Natural killer cell treated with Interleukin-12 subunit alpha and Interleukin-12 subunit beta and Interleukin-15 and Interleukin-18, amount 100 ng/mL, for 72 hours (primary cell): ENCODE measurements at regions not wholly inside any gene's neighbourhood (a gene's known extent, or its start where the extent isn't known, plus 50 kb on each side); places are given as distances from the start of the nearest gene placed in this dataset.
A peak's percentile ranks its signal among the peaks of the same experiment; 100 is the strongest.

Experiments
- ATAC-seq, 2 donors: fragments of 150-1000 bp; cut with Tn5 transposase in 1 of 2; sonication (Bioruptor Pico), chemical (Tn5 transposase) in 1 of 2; 2 replicates each; pipeline ENCODE4 v1.10.0; 2021
- DNase-seq: peaks from one replicate; pipeline ENCODE4 v3.0.0; 2022; ENCODE audit warnings: low spot score
- H3K27ac Mint-ChIP-seq, 2 donors: 1 replicate in 1 of 2; 2 replicates in 1 of 2; pipeline ENCODE4 v1.8.0; 2022; ENCODE audit warnings: mixed read lengths in 2 of 2, mild to moderate bottlenecking in 1 of 2, moderate library complexity in 1 of 2
- H3K27me3 Mint-ChIP-seq, 2 donors: 1 replicate in 1 of 2; 2 replicates in 1 of 2; pipeline ENCODE4 v1.8.0; 2022; ENCODE audit warnings: mixed read lengths in 2 of 2
- H3K36me3 Mint-ChIP-seq: one replicate; pipeline ENCODE4 v1.8.0; 2022; ENCODE audit warnings: mixed read lengths
- H3K4me1 Mint-ChIP-seq, 2 donors: 1 replicate in 1 of 2; 2 replicates in 1 of 2; pipeline ENCODE4 v1.8.0; 2022; ENCODE audit warnings: low read depth in 2 of 2, mixed read lengths in 2 of 2, mild to moderate bottlenecking in 1 of 2
- H3K4me3 Mint-ChIP-seq: one replicate; pipeline ENCODE4 v1.8.0; 2022; ENCODE audit warnings: mixed read lengths
- H3K9me3 Mint-ChIP-seq: 2 replicates; pipeline ENCODE4 v1.8.0; 2022; ENCODE audit warnings: mixed read lengths

DNA sequence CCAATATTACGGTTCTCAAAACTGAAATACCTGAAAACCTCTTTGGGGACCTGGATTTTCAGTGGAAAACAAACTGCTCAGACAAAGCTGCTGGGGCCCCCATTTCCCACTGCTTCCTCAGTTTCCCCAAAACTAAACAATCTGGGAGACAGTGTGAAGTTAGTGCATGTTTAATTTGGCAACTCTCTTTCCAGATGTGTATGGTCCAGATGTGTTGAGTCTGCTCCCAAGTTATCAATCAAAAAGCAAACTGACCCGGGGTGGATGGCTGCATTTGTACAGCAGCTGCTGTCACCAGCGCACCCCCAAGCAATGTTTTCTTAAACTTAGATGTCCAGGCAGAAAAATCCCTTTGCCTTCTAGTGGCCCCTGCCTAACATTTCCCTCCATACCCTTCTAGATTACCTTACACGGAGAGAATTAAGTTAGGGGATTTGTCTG lies 136.9 kb downstream of the COPS8 start:
- H3K4me3 Mint-ChIP-seq = no peak overlapping the region
- H3K4me1 Mint-ChIP-seq = peaks cover 0 to 2% of the 10 kb centered on the region in 2 donors
- H3K27me3 Mint-ChIP-seq = peaks cover under 1 to 20% of the 10 kb centered on the region in 2 donors
- ATAC-seq (no peak), DNase-seq (no peak)
- no peak overlapping the region for H3K27ac Mint-ChIP-seq
- H3K9me3 Mint-ChIP-seq = no peaks in the 10 kb centered on the region
- H3K36me3 Mint-ChIP-seq = no peaks in the 10 kb centered on the region

DNA sequence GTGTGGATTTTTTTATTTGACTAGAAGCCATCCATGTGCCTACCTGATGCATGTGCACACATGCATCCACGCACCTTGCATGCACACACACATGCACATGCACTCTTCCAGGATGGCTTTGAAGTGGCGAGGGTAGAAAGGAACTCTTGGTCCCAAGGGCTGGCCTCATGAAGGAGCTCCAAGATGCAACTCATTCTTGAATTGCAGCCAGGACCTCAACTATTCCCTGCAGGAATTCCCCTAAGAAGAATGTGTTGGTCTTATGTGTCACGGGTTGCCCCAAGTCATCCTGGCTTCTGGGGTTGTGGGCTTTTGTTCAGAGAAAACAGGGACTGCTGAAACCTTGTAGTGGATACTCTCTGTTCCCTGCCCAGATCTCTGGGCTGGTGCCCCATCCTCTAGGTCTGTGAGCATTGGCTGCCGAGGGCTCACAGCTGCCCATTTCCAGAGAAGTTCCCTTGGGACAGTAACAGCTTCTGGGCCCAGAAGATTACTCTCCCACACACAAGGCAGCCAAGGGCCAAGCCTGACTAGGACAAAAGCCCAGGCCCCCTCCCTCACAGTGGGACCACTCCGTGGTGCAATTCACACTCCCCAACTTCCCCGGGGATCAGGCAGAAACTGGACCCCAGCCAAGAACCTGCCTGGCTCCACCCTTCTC lies 137.6 kb downstream of the COPS8 start:
- Mint-ChIP-seq H3K27me3 (peaks cover 7 to 23% of the 10 kb centered on the region in 2 donors), H3K27ac (no peak overlapping the region), H3K4me3 (no peak overlapping the region), H3K36me3 (no peaks in the 10 kb centered on the region), H3K4me1 (peaks cover 0 to 6% of the 10 kb centered on the region in 2 donors), H3K9me3 (no peaks in the 10 kb centered on the region)
- peak in 1 of 2 donors; percentile 27 for ATAC-seq
- no peak for DNase-seq

DNA sequence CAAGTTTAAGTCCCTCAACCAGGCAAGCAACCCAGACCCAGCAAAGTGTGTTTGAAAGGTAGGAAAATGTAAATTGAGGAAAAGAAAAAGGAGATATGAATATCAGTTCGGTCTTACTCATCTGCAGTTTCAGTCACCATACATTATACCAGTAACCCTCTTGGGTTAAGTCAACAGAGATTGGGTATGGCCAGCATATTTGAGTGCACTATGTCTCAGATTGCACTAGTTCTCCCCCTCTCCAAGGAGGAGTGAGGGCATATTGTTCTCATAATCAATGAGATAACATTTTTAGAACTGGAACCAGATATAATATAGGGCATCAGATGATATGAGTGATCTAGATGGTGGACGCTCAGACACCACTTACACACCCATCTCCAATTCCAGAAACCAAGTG lies 141.5 kb downstream of the COPS8 start:
- no peak overlapping the region for H3K4me3 Mint-ChIP-seq
- DNase-seq (no peak), ATAC-seq (no peak)
- H3K4me1 Mint-ChIP-seq = peaks cover 0 to 6% of the 10 kb centered on the region in 2 donors
- no peaks in the 10 kb centered on the region for H3K36me3 Mint-ChIP-seq
- no peaks in the 10 kb centered on the region for H3K9me3 Mint-ChIP-seq
- H3K27me3 Mint-ChIP-seq = peaks cover 26 to 27% of the 10 kb centered on the region in 2 donors
- no peak overlapping the region for H3K27ac Mint-ChIP-seq

DNA sequence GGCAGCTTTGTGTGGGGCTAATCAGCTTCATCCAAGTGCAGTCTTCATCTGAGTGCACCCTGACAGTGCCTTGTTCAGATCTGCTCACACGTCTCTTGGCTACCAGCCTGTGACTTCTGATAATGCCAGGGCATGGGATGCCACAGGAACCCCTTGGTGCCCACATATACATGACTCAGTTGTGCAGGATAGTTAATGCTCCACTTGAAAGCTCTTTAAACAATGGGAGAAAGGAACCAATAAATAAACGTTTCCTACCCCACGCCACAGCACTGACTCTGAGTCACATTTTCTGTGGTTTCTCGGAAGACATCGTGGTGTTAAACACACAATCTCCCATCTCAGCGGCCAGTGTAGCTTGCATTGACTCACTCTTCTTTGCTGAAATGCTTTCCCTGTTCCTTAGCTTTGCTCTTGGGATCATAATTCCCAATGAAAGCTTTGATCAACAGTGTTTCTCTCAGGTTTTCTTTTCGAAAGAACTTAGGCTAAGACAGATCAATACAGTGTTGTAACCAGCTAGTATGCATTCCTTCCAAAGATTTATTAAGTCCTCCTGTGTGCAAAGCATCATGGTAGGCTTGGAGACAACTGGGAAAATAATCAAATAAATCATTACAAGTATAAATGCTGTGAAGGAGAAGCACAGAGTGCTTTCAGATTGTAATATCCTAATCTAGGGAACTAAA lies 142.0 kb downstream of the COPS8 start:
- peaks cover 0 to 6% of the 10 kb centered on the region in 2 donors for H3K4me1 Mint-ChIP-seq
- H3K9me3 Mint-ChIP-seq = no peaks in the 10 kb centered on the region
- no peaks in the 10 kb centered on the region for H3K36me3 Mint-ChIP-seq
- H3K27ac Mint-ChIP-seq = no peak overlapping the region
- no peak overlapping the region for H3K4me3 Mint-ChIP-seq
- no peak for DNase-seq
- ATAC-seq = peak in 1 of 2 donors; percentile 37
- peaks cover 29 to 31% of the 10 kb centered on the region in 2 donors for H3K27me3 Mint-ChIP-seq

DNA sequence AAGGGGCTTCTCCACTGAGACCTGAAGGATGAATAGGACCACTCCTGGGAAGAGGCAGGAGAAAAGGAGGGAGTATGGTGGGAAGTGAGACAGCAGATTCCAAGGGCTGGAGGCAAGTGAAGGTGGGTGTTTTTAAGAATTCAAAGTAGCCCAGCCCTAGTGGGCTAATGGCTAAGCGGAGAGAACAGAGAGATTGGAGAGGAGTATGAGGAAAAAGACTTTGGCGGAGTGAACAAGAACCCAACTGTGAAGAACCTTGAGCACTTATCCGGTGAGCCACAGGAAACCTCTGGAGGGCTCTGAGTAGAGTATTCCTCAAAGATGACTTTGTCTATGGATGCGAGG lies 142.6 kb downstream of the COPS8 start:
- Mint-ChIP-seq H3K9me3 (no peaks in the 10 kb centered on the region), H3K27me3 (peaks cover 31 to 32% of the 10 kb centered on the region in 2 donors), H3K27ac (no peak overlapping the region), H3K4me1 (peaks cover 0 to 6% of the 10 kb centered on the region in 2 donors), H3K4me3 (no peak overlapping the region), H3K36me3 (no peaks in the 10 kb centered on the region)
- DNase-seq (no peak), ATAC-seq (no peak)

DNA sequence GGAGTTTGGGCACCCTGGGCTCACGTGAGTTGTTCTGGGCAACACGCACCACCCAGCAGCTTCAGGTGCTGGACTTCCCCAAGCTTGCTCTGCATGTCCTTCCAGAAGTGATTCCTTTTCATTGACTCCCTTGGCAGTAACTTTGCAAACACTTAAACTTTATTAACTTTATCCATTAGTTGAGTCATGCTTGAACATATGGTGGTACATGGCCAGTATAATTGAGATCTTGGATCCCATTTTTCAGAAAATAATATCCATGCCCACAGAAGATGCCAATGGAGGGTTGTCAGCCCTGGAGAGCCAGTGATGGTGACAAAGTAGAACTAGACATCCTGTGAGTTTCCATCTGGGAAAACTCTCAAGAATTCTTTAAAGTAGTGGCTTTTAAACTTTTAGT lies 144.2 kb downstream of the COPS8 start:
- ATAC-seq (no peak), DNase-seq (no peak)
- peaks cover 31 to 34% of the 10 kb centered on the region in 2 donors for H3K27me3 Mint-ChIP-seq
- no peaks in the 10 kb centered on the region for H3K9me3 Mint-ChIP-seq
- peaks cover 0 to 6% of the 10 kb centered on the region in 2 donors for H3K4me1 Mint-ChIP-seq
- no peak overlapping the region for H3K4me3 Mint-ChIP-seq
- no peaks in the 10 kb centered on the region for H3K36me3 Mint-ChIP-seq
- no peak overlapping the region for H3K27ac Mint-ChIP-seq

DNA sequence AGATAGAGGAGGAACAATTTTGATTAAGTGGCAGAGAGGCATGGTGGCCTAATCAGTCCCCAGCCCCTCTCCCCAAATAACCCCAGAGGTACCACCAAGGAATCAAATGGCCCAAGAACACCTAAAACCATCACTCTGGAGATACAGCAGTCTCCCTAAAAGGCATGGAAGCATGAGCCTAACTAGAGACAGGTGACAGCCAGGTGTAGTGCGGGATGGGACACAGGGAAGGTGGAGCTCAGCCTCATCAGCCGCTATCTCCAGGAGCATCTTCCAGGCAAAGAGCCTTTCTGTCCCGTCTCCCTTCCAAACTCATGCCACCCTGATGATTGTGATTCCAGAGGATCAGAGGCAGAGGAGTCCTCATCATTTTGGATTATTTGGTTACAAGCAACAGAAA lies 144.7 kb downstream of the COPS8 start:
- ATAC-seq (no peak), DNase-seq (no peak)
- no peak overlapping the region for H3K4me3 Mint-ChIP-seq
- H3K27me3 Mint-ChIP-seq = peaks cover 31 to 34% of the 10 kb centered on the region in 2 donors
- H3K27ac Mint-ChIP-seq = no peak overlapping the region
- H3K4me1 Mint-ChIP-seq = peaks cover 0 to 6% of the 10 kb centered on the region in 2 donors
- H3K36me3 Mint-ChIP-seq = no peaks in the 10 kb centered on the region
- no peaks in the 10 kb centered on the region for H3K9me3 Mint-ChIP-seq

DNA sequence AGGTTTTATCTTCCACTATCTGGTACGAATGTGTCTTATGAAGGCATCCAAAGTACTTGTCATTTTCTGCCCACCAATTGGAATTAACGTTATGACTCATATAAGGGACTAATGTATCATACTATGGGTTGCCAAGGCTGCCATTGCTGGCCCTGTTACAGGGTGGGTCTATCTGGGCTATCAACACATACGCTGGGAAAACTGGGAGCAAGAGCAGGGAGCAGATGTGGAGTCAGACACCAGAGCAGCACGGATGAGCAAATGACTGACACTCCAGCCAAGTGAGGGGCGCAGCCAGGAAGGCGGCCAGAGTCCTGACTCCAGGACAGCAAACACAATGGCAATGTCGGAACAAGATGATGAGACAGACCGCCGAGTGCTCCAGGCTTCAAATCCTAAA lies 145.9 kb downstream of the COPS8 start:
- H3K27ac Mint-ChIP-seq = no peak overlapping the region
- H3K27me3 Mint-ChIP-seq = peaks cover 34 to 36% of the 10 kb centered on the region in 2 donors
- H3K4me3 Mint-ChIP-seq = no peak overlapping the region
- ATAC-seq = no peak
- no peak for DNase-seq
- H3K4me1 Mint-ChIP-seq = peaks cover 0 to 6% of the 10 kb centered on the region in 2 donors
- no peaks in the 10 kb centered on the region for H3K9me3 Mint-ChIP-seq
- H3K36me3 Mint-ChIP-seq = no peaks in the 10 kb centered on the region

DNA sequence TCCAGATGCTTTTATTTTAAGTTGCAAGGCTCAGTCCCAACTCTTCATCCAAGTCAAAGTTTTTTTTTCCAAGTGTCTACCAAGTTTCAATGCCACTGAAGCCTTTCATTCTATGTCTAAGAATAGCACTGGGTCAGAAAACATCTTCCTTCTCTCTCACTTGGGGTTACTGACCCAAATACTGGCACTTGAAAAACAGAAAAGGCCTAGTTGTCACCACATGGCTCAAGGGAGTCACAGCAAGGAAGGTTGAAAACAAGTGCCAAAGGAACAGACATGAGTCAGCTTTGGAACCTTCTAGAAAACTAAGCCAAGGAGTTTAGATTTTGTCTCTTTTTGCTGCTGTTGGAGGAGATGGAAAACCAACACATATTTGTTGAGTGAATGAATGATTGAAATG lies 146.5 kb downstream of the COPS8 start:
- Mint-ChIP-seq H3K27ac (no peak overlapping the region), H3K9me3 (no peaks in the 10 kb centered on the region), H3K27me3 (peaks cover 34 to 38% of the 10 kb centered on the region in 2 donors), H3K4me1 (peaks cover 0 to 6% of the 10 kb centered on the region in 2 donors), H3K4me3 (no peak overlapping the region), H3K36me3 (no peaks in the 10 kb centered on the region)
- DNase-seq (no peak), ATAC-seq (no peak)

DNA sequence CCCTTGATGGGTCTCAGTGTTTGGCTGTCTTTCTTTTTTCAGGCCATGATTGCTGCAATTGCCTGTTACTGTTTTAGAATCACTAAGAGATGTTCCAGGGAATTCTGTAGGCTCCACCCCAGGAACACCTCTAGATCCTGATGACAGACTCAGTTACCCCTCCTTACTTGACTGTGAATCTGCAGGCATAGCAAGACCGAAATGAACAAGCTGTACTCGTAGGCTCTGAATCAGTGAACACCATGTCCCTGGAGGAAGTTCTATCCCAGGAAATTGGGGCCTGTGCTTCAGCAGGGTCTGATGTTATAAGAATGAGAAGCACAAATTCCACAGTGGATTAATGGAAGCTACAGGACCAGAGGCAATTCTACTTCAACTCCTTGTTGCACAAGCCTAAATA lies 148.6 kb downstream of the COPS8 start:
- Mint-ChIP-seq H3K27me3 (peaks cover 30 to 39% of the 10 kb centered on the region in 2 donors), H3K9me3 (no peaks in the 10 kb centered on the region), H3K27ac (no peak overlapping the region), H3K4me3 (no peak overlapping the region), H3K4me1 (no peaks in the 10 kb centered on the region), H3K36me3 (no peaks in the 10 kb centered on the region)
- ATAC-seq = no peak
- no peak for DNase-seq

DNA sequence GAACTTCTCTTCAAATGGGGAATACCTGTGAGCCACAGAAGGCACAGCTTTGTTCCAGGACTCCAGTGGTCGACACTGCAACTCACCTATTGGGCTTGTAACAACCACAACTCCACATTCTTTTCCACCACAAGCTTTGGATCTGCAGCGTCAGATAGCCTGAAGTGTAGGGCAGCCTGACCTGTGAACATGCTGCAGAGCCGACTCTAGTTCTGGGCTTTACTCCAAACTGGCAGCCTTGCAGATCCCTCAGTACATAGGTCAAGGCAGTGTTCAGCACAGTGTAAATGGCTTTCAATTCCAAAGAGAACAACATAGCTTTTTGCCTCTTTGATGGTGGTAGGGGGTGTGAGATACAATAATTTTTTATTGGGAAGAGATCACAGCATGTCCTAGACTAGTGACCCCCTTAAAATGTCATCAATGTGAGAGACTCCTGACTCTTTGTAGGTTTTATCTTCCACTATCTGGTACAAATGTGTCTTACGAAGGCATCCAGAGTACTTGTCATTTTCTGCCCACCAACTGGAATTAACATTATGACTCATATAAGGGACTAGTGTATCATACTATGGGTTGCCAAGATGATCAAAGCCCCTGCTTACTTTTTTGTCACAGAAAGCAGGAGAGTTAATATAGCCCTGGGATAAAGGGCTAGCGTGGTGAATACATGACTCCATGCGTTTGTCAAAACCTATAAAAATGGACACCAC lies 149.8 kb downstream of the COPS8 start:
- Mint-ChIP-seq H3K27ac (no peak overlapping the region), H3K27me3 (peaks cover 26 to 35% of the 10 kb centered on the region in 2 donors), H3K4me1 (no peaks in the 10 kb centered on the region), H3K9me3 (no peaks in the 10 kb centered on the region), H3K36me3 (no peaks in the 10 kb centered on the region), H3K4me3 (no peak overlapping the region)
- ATAC-seq = no peak
- no peak for DNase-seq

DNA sequence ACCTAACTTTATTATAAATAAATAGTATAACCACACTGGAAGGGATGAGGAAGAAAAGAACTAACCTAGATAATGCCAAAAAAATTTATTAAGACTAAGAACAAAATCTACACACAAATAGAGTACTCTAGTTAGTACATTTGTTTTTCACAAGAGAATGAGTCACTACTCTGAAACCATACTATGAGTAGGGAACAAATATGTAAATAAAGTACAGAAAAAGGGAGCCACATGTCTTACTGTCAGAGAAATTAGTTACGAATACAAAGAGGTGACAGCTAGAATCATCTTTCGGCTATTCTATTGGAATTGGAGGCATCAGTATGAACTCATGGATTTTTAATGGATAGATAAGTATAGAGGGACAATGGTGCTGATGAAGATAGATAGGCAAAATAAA lies 150.5 kb downstream of the COPS8 start:
- no peak for ATAC-seq
- Mint-ChIP-seq H3K27ac (no peak overlapping the region), H3K27me3 (peaks cover 25 to 35% of the 10 kb centered on the region in 2 donors), H3K9me3 (no peaks in the 10 kb centered on the region), H3K4me1 (no peaks in the 10 kb centered on the region), H3K4me3 (no peak overlapping the region), H3K36me3 (peaks cover 2% of the 10 kb centered on the region)
- DNase-seq = no peak

DNA sequence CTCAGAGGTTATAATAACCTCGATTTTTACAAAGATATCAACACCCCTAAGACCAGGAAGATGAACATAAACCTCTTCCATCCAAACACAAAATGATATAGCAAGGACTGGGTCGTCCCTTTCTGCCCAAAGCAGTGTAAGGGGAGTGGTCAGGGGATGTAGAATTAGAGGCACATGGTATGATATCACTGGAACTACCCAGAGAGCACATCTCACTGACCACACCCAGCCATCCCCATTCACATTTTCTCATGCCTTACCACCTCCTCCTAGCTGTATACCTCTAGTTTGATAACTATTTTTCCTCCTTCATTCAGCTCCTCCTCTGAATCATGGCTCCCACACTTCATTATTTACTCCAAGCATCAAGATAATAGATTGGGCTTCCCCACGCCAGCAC lies 152.6 kb downstream of the COPS8 start:
- Mint-ChIP-seq H3K27me3 (peaks cover 15 to 24% of the 10 kb centered on the region in 2 donors), H3K36me3 (peaks cover 5% of the 10 kb centered on the region)
- ATAC-seq = no peak

DNA sequence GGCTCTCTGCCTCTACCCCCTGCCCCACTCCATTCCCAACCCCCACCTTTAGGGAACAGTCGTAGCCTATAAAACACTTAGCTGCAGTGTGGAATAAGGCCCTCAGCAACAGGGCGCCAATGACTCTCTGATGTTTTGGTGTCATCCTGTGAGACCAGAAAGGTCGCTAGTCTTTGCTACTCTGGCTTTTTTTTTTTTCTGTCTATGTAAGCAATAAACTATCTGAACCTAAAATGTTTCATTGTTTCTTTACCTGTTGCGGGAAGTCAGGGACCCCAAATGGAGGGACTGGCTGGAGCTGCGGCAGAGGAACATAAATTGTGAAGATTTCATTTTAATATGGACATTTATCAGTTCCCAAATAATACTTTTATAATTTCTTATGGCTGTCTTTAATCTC lies 154.6 kb downstream of the COPS8 start:
- peaks cover 7% of the 10 kb centered on the region for H3K9me3 Mint-ChIP-seq
- no peak for ATAC-seq
- no peak for DNase-seq
- peaks cover 17 to 28% of the 10 kb centered on the region in 2 donors for H3K27me3 Mint-ChIP-seq
- no peak overlapping the region for H3K27ac Mint-ChIP-seq
- H3K36me3 Mint-ChIP-seq = peaks cover 5% of the 10 kb centered on the region
- H3K4me1 Mint-ChIP-seq = no peaks in the 10 kb centered on the region
- H3K4me3 Mint-ChIP-seq = no peak overlapping the region

More for the DNA sequence above, 152.6 kb downstream of the COPS8 start:
- Mint-ChIP-seq H3K27ac (no peak overlapping the region), H3K4me3 (no peak overlapping the region), H3K4me1 (no peaks in the 10 kb centered on the region), H3K9me3 (peaks cover 6% of the 10 kb centered on the region)
- DNase-seq = no peak
